ENCODE measurements at regions not wholly inside any gene's neighbourhood (a gene's known extent, or its start where the extent isn't known, plus 50 kb on each side); places are given as distances from the start of the nearest gene placed in this dataset.
"Not testable (repeated sequence)": the region's sequence is repeated elsewhere in the genome, so short reads cannot be mapped to it uniquely, and the experiment has no call there.

DNA sequence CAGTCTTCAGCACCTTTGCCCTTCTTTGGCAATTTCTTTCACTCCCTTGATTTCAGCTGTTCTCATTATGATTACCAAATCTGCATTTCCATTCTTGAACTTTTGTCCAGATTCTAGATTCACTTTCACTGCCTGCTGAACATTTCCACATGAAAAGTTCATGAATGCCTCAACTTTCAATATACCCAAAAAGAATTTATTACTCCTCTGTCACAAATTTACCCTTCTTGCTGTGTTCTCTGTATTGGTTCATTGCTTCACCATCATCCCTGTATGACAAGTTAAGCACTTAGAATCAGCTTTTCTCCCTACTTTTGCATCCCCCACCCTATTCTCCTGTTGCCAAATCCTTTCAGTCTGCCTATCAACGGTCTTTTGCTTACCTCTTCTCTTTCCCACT is 112.6 kb upstream of the PKN2 start:
- ATAC-seq, result no peak
- H3K4me3 ChIP-seq, result no peak overlapping the region
- WGBS, 2 donors (ENCODE audit: low coverage in 1 of 2), result 53% methylated on average over 1 of the region's 1 CpG; no CpG with 5 or more reads in 1 of the 2 donors
- TF ChIP-seq EP300 (IDR thresholded peaks at IDR 0.05) (no peak), POLR2AphosphoS5 (IDR thresholded peaks at IDR 0.05) (no peak), CTCF (IDR thresholded peaks at IDR 0.05) (no peak), POLR2A (IDR thresholded peaks at IDR 0.05) (no peak)
- no peaks in the 10 kb centered on the region for H3K27me3 ChIP-seq
- H3K9me3 ChIP-seq, result no peaks in the 10 kb centered on the region
- no peak overlapping the region for H3K27ac ChIP-seq
- H3K4me1 ChIP-seq, result no peaks in the 10 kb centered on the region
- H3K36me3 ChIP-seq, result no peaks in the 10 kb centered on the region

- WGBS, 2 donors (ENCODE audit: low coverage in 1 of 2), result 83 to 93% methylated on average over 1 to 3 of the region's 3 CpGs
Observed at GRCh38 chr1:88579598-88579997, 104.5 kb upstream of the PKN2 start.

GRCh38 chr1:88581703-88582102 is 102.4 kb upstream of the PKN2 start:
- no peaks in the 10 kb centered on the region for H3K36me3 ChIP-seq
- TF ChIP-seq CTCF (IDR thresholded peaks at IDR 0.05), result no peak
- TF ChIP-seq POLR2A (IDR thresholded peaks at IDR 0.05), result no peak
- TF ChIP-seq POLR2AphosphoS5 (IDR thresholded peaks at IDR 0.05), result no peak
- no peak for TF ChIP-seq EP300 (IDR thresholded peaks at IDR 0.05)
- no peak overlapping the region for H3K4me3 ChIP-seq
- no peak overlapping the region for H3K27ac ChIP-seq
- H3K27me3 ChIP-seq, result no peaks in the 10 kb centered on the region
- peaks cover 0 to under 1% (median 0%) of the 10 kb centered on the region in 3 donors for H3K9me3 ChIP-seq
- WGBS, 2 donors (ENCODE audit: low coverage in 1 of 2), result no CpG with 5 or more reads among the region's 2 CpGs
- ATAC-seq, result no peak
- no peaks in the 10 kb centered on the region for H3K4me1 ChIP-seq

More at GRCh38 chr1:88579598-88579997, 104.5 kb upstream of the PKN2 start:
- Histone ChIP-seq H3K36me3 (no peaks in the 10 kb centered on the region), H3K27me3 (no peaks in the 10 kb centered on the region), H3K4me3 (no peak overlapping the region), H3K9me3 (no peaks in the 10 kb centered on the region), H3K27ac (no peak overlapping the region), H3K4me1 (no peaks in the 10 kb centered on the region)
- no peak for ATAC-seq
- TF ChIP-seq POLR2AphosphoS5 (IDR thresholded peaks at IDR 0.05) (no peak), CTCF (IDR thresholded peaks at IDR 0.05) (no peak), EP300 (IDR thresholded peaks at IDR 0.05) (no peak), POLR2A (IDR thresholded peaks at IDR 0.05) (no peak)

- no peak overlapping the region for H3K27ac ChIP-seq
- no peaks in the 10 kb centered on the region for H3K27me3 ChIP-seq
- no peak overlapping the region for H3K4me3 ChIP-seq
- TF ChIP-seq CTCF (IDR thresholded peaks at IDR 0.05) (no peak), POLR2AphosphoS5 (IDR thresholded peaks at IDR 0.05) (no peak), EP300 (IDR thresholded peaks at IDR 0.05) (no peak), POLR2A (IDR thresholded peaks at IDR 0.05) (no peak)
- peaks cover 0 to 30% (median 0%) of the 10 kb centered on the region in 3 donors for H3K9me3 ChIP-seq
- no peak for ATAC-seq
- H3K4me1 ChIP-seq, result no peaks in the 10 kb centered on the region
- H3K36me3 ChIP-seq, result no peaks in the 10 kb centered on the region
Observed at GRCh38 chr1:88593358-88593757, 90.7 kb upstream of the PKN2 start.

DNA sequence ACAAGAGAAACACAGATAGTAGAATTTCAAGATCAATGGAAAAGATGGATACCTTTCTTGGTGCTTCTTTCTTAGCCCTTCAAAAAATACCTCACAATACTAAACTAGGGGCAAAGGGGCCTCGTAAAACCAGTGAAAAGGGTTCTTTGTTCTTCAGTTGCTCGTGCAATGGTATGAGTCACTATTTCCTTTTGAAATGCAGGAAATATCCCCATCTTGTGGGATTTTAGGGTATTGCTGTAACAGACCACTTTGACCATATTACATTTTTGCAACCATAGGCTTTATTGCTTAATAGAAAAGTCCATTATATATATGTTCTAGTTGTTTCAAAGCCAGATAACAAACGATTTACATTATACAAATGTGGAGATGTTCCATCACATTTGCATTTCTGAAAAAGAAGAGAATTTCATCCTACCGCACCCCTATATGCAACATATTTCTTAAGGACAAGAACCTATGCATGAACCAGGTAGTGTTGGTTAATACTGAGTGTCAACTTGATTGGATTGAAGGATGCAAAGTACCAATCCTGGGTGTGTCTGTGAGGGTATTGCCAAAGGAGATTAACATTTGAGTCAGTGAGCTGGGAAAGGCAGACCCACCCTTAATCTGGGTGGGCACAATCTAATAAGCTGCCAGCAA is 88.6 kb upstream of the PKN2 start:
- Histone ChIP-seq H3K4me3 (no peak overlapping the region), H3K4me1 (no peaks in the 10 kb centered on the region), H3K9me3 (peaks cover 0 to 40% (median 0%) of the 10 kb centered on the region in 3 donors), H3K27ac (no peak overlapping the region), H3K36me3 (no peaks in the 10 kb centered on the region), H3K27me3 (no peaks in the 10 kb centered on the region)
- no peak for ATAC-seq
- TF ChIP-seq CTCF (IDR thresholded peaks at IDR 0.05) (peak in 1 of 4 experiments; percentile 29), EP300 (IDR thresholded peaks at IDR 0.05) (no peak), POLR2AphosphoS5 (IDR thresholded peaks at IDR 0.05) (no peak), POLR2A (IDR thresholded peaks at IDR 0.05) (no peak)
- WGBS, 2 donors (ENCODE audit: low coverage in 1 of 2), result 58 to 72% methylated on average over 4 of the region's 4 CpGs

DNA sequence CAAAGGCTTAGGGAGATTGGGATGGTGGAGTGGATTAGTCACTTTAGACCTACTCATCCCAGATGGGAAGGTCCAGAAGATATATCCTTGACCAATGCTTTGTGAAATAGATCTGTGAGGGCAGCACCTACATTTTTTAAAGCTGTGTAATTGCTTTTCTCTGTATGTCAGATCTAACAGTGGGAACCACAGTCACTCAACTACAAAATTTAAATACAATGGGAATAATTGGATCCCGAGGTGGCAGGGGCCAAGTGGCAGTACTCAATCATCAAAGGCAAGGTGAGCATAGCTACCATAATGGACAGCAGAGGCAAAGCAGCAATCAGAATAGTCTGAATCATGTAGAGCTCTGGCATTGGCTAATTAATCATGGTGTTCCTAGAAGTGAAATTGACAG is 86.1 kb upstream of the PKN2 start:
- 50 to 75% methylated on average over 1 of the region's 1 CpG for WGBS, 2 donors (ENCODE audit: low coverage in 1 of 2)
- H3K4me1 ChIP-seq, result not testable (repeated sequence)

More for the DNA sequence above, 86.1 kb upstream of the PKN2 start:
- not testable (repeated sequence) for H3K36me3 ChIP-seq, H3K4me3 ChIP-seq, ATAC-seq, H3K27ac ChIP-seq, H3K27me3 ChIP-seq
- peaks cover 0 to 27% (median 0%) of the 10 kb centered on the region in 3 donors for H3K9me3 ChIP-seq
